HG03354 (cell line): ENCODE measurements at regions not wholly inside any gene's neighbourhood (a gene's known extent, or its start where the extent isn't known, plus 50 kb on each side); places are given as distances from the start of the nearest gene placed in this dataset.

Source experiments
- ATAC-seq: cut with Tn5 transposase; IDR thresholded peaks from one replicate; pipeline ENCODE4 v1.9.1; 2021; ENCODE audit warnings: mild to moderate bottlenecking; ENCODE audit not compliant: unreplicated experiment, poor library complexity, severe bottlenecking

- no peak for ATAC-seq
These were observed 532.2 kb downstream of the NPHP4 start for GRCh38 chr1:5459839-5460610.

GRCh38 chr1:5458248-5458647, 534.0 kb downstream of the NPHP4 start:
- no peak for ATAC-seq

- ATAC-seq, result no peak
These were observed 536.0 kb downstream of the NPHP4 start for GRCh38 chr1:5456090-5456811.

- no peak for ATAC-seq
These were observed 536.6 kb downstream of the NPHP4 start for GRCh38 chr1:5455651-5456050.

GRCh38 chr1:5455056-5455455, 537.2 kb downstream of the NPHP4 start:
- ATAC-seq, result no peak

GRCh38 chr1:5453347-5453746, 538.9 kb downstream of the NPHP4 start:
- no peak for ATAC-seq

GRCh38 chr1:5451671-5452070, 540.6 kb downstream of the NPHP4 start:
- no peak for ATAC-seq

GRCh38 chr1:5448486-5448885, 543.7 kb downstream of the NPHP4 start:
- ATAC-seq, result no peak

- ATAC-seq, result no peak
These were observed 544.7 kb downstream of the NPHP4 start for GRCh38 chr1:5447503-5447960.

- no peak for ATAC-seq
These were observed 547.8 kb downstream of the NPHP4 start for GRCh38 chr1:5444396-5444795.

- no peak for ATAC-seq
These were observed 555.4 kb downstream of the NPHP4 start for GRCh38 chr1:5436808-5437207.

- no peak for ATAC-seq
These were observed 556.8 kb downstream of the NPHP4 start for GRCh38 chr1:5435414-5435813.

- no peak for ATAC-seq
These were observed 559.8 kb downstream of the NPHP4 start for GRCh38 chr1:5432436-5432835.

- no peak for ATAC-seq
These were observed 561.1 kb downstream of the NPHP4 start for GRCh38 chr1:5430911-5431697.

- ATAC-seq, result no peak
These were observed 562.1 kb downstream of the NPHP4 start for GRCh38 chr1:5430136-5430535.

- ATAC-seq, result no peak
These were observed 563.9 kb downstream of the NPHP4 start for GRCh38 chr1:5428351-5428750.

GRCh38 chr1:5427026-5427613, 565.1 kb downstream of the NPHP4 start:
- ATAC-seq, result no peak

GRCh38 chr1:5424802-5425703, 567.2 kb downstream of the NPHP4 start:
- no peak for ATAC-seq

- ATAC-seq, result no peak
These were observed 569.1 kb downstream of the NPHP4 start for GRCh38 chr1:5423109-5423508.
